ENCODE measurements at regions not wholly inside any gene's neighbourhood (a gene's known extent, or its start where the extent isn't known, plus 50 kb on each side); places are given as distances from the start of the nearest gene placed in this dataset.

DNA sequence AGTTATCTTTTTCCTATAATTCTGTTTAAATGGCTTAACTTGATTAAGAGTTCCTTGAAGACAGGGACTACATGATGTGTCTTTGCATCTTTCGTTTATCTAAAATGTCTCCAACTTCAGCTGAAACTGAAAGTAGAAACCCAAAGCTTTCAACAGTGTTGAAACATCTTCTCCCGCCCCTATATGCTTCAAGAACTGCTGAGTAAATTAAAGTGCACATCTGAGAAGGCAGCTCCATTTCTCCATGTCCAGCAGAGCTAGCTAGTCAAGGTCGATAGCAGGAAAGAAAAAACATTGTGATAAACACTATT is 185.7 kb upstream of the TBL1X start:
- no peak for ATAC-seq

DNA sequence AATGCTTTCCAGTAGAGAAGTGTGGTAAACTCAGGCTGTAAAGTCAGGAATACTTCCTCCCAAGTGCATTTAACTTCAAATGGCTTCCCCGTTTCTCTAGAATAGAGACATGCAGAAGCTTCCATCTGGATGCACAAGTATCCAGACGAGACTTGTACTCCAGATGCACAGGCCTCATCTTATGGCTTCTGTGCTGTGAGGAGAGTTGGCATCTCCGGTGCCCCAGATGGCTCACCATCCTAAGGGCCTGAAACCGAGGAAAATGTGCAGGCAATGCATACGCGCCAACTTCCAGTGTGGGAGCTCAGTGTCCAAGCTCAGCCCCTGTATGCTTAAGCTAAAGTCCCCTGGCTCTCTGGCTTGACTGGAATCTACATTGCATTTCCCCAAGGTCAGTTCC is 184.0 kb upstream of the TBL1X start:
- no peak for ATAC-seq
- TF ChIP-seq ZFP3 (CRISPR knock-in tag; IDR thresholded peaks at IDR 0.05) = no peak
- TF ChIP-seq ZC3H10 (CRISPR knock-in tag; IDR thresholded peaks at IDR 0.05) = no peak
- no peak for TF ChIP-seq OSR1 (CRISPR knock-in tag; IDR thresholded peaks at IDR 0.05)
- TF ChIP-seq, protein P1, sequence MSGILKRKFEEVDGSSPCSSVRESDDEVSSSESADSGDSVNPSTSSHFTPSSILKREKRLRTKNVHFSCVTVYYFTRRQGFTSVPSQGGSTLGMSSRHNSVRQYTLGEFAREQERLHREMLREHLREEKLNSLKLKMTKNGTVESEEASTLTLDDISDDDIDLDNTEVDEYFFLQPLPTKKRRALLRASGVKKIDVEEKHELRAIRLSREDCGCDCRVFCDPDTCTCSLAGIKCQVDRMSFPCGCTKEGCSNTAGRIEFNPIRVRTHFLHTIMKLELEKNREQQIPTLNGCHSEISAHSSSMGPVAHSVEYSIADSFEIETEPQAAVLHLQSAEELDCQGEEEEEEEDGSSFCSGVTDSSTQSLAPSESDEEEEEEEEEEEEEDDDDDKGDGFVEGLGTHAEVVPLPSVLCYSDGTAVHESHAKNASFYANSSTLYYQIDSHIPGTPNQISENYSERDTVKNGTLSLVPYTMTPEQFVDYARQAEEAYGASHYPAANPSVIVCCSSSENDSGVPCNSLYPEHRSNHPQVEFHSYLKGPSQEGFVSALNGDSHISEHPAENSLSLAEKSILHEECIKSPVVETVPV (CRISPR knock-in tag; IDR thresholded peaks at IDR 0.05) = no peak
- TF ChIP-seq, protein P2, sequence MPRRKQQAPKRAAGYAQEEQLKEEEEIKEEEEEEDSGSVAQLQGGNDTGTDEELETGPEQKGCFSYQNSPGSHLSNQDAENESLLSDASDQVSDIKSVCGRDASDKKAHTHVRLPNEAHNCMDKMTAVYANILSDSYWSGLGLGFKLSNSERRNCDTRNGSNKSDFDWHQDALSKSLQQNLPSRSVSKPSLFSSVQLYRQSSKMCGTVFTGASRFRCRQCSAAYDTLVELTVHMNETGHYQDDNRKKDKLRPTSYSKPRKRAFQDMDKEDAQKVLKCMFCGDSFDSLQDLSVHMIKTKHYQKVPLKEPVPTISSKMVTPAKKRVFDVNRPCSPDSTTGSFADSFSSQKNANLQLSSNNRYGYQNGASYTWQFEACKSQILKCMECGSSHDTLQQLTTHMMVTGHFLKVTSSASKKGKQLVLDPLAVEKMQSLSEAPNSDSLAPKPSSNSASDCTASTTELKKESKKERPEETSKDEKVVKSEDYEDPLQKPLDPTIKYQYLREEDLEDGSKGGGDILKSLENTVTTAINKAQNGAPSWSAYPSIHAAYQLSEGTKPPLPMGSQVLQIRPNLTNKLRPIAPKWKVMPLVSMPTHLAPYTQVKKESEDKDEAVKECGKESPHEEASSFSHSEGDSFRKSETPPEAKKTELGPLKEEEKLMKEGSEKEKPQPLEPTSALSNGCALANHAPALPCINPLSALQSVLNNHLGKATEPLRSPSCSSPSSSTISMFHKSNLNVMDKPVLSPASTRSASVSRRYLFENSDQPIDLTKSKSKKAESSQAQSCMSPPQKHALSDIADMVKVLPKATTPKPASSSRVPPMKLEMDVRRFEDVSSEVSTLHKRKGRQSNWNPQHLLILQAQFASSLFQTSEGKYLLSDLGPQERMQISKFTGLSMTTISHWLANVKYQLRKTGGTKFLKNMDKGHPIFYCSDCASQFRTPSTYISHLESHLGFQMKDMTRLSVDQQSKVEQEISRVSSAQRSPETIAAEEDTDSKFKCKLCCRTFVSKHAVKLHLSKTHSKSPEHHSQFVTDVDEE (CRISPR knock-in tag; IDR thresholded peaks at IDR 0.05) = no peak
- no peak for TF ChIP-seq ZFP30 (CRISPR knock-in tag; IDR thresholded peaks at IDR 0.05)
- no peak for TF ChIP-seq ESRRG (CRISPR knock-in tag; IDR thresholded peaks at IDR 0.05)
- no peak for TF ChIP-seq SNAI2 (CRISPR knock-in tag; IDR thresholded peaks at IDR 0.05)
- TF ChIP-seq RARB (CRISPR knock-in tag; IDR thresholded peaks at IDR 0.05) = no peak
- TF ChIP-seq ARNTL (CRISPR knock-in tag; IDR thresholded peaks at IDR 0.05; ENCODE audit: borderline replicate concordance, low read depth) = no peak
- TF ChIP-seq PPARA (CRISPR knock-in tag; IDR thresholded peaks at IDR 0.05; ENCODE audit: borderline replicate concordance) = no peak
- TF ChIP-seq, protein P3, sequence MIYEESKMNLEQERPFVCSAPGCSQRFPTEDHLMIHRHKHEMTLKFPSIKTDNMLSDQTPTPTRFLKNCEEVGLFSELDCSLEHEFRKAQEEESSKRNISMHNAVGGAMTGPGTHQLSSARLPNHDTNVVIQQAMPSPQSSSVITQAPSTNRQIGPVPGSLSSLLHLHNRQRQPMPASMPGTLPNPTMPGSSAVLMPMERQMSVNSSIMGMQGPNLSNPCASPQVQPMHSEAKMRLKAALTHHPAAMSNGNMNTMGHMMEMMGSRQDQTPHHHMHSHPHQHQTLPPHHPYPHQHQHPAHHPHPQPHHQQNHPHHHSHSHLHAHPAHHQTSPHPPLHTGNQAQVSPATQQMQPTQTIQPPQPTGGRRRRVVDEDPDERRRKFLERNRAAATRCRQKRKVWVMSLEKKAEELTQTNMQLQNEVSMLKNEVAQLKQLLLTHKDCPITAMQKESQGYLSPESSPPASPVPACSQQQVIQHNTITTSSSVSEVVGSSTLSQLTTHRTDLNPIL (CRISPR knock-in tag; IDR thresholded peaks at IDR 0.05; ENCODE audit: low read depth) = no peak
- no peak for TF ChIP-seq TCF4 (CRISPR knock-in tag; IDR thresholded peaks at IDR 0.05; ENCODE audit: borderline replicate concordance)
- TF ChIP-seq ISL1 (CRISPR knock-in tag; IDR thresholded peaks at IDR 0.05) = no peak
- TF ChIP-seq, protein P4, sequence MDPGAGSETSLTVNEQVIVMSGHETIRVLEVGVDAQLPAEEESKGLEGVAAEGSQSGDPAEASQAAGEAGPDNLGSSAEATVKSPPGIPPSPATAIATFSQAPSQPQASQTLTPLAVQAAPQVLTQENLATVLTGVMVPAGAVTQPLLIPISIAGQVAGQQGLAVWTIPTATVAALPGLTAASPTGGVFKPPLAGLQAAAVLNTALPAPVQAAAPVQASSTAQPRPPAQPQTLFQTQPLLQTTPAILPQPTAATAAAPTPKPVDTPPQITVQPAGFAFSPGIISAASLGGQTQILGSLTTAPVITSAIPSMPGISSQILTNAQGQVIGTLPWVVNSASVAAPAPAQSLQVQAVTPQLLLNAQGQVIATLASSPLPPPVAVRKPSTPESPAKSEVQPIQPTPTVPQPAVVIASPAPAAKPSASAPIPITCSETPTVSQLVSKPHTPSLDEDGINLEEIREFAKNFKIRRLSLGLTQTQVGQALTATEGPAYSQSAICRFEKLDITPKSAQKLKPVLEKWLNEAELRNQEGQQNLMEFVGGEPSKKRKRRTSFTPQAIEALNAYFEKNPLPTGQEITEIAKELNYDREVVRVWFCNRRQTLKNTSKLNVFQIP (CRISPR knock-in tag; IDR thresholded peaks at IDR 0.05; ENCODE audit: borderline replicate concordance, low read depth) = no peak
- TF ChIP-seq, protein P5, sequence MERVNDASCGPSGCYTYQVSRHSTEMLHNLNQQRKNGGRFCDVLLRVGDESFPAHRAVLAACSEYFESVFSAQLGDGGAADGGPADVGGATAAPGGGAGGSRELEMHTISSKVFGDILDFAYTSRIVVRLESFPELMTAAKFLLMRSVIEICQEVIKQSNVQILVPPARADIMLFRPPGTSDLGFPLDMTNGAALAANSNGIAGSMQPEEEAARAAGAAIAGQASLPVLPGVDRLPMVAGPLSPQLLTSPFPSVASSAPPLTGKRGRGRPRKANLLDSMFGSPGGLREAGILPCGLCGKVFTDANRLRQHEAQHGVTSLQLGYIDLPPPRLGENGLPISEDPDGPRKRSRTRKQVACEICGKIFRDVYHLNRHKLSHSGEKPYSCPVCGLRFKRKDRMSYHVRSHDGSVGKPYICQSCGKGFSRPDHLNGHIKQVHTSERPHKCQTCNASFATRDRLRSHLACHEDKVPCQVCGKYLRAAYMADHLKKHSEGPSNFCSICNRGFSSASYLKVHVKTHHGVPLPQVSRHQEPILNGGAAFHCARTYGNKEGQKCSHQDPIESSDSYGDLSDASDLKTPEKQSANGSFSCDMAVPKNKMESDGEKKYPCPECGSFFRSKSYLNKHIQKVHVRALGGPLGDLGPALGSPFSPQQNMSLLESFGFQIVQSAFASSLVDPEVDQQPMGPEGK (CRISPR knock-in tag; IDR thresholded peaks at IDR 0.05; ENCODE audit: borderline replicate concordance) = no peak

More for the DNA sequence above, 185.7 kb upstream of the TBL1X start:
- TF ChIP-seq ZC3H10 (CRISPR knock-in tag; IDR thresholded peaks at IDR 0.05) (no peak), TCF4 (CRISPR knock-in tag; IDR thresholded peaks at IDR 0.05; ENCODE audit: borderline replicate concordance) (no peak), GLIS3 (CRISPR knock-in tag; IDR thresholded peaks at IDR 0.05) (no peak), OSR1 (CRISPR knock-in tag; IDR thresholded peaks at IDR 0.05) (no peak), CSDC2 (CRISPR knock-in tag; IDR thresholded peaks at IDR 0.05) (no peak), RARB (CRISPR knock-in tag; IDR thresholded peaks at IDR 0.05) (no peak), ZNF565 (CRISPR knock-in tag; conservative IDR thresholded peaks at IDR 0.05; ENCODE audit: low read depth) (no peak), BACH2 (CRISPR knock-in tag; IDR thresholded peaks at IDR 0.05; ENCODE audit: borderline replicate concordance) (no peak), ESRRG (CRISPR knock-in tag; IDR thresholded peaks at IDR 0.05) (no peak), TOX (CRISPR knock-in tag; IDR thresholded peaks at IDR 0.05; ENCODE audit: borderline replicate concordance) (no peak), PPARA (CRISPR knock-in tag; IDR thresholded peaks at IDR 0.05; ENCODE audit: borderline replicate concordance) (no peak), ZNF70 (CRISPR knock-in tag; IDR thresholded peaks at IDR 0.05) (no peak), ISL1 (CRISPR knock-in tag; IDR thresholded peaks at IDR 0.05) (no peak), ZFP3 (CRISPR knock-in tag; IDR thresholded peaks at IDR 0.05) (no peak), ARNTL (CRISPR knock-in tag; IDR thresholded peaks at IDR 0.05; ENCODE audit: borderline replicate concordance, low read depth) (no peak)
- TF ChIP-seq, protein P2 (CRISPR knock-in tag; IDR thresholded peaks at IDR 0.05) = no peak
- TF ChIP-seq, protein P4 (CRISPR knock-in tag; IDR thresholded peaks at IDR 0.05; ENCODE audit: borderline replicate concordance, low read depth) = no peak
- TF ChIP-seq, protein P1 (CRISPR knock-in tag; IDR thresholded peaks at IDR 0.05) = no peak
